ENCODE measurements at regions not wholly inside any gene's neighbourhood (a gene's known extent, or its start where the extent isn't known, plus 50 kb on each side); places are given as distances from the start of the nearest gene placed in this dataset.
A peak's percentile ranks its signal among the peaks of the same experiment; 100 is the strongest.

GRCh38 chr7:16989811-16990413, 108.1 kb upstream of the AGR3 start (continued):
- TF ChIP-seq ATOH8 (CRISPR knock-in tag; IDR thresholded peaks at IDR 0.05; ENCODE audit: low read depth) (no peak), RNF2 (IDR thresholded peaks at IDR 0.05; ENCODE audit: borderline replicate concordance, low read depth) (no peak), NFE2L2 (conservative IDR thresholded peaks at IDR 0.05; ENCODE audit: low read length) (no peak), HMGXB4 (CRISPR knock-in tag; IDR thresholded peaks at IDR 0.05; ENCODE audit: borderline replicate concordance) (no peak), ELK1 (IDR thresholded peaks at IDR 0.05; ENCODE audit: low read depth, low read length) (no peak), EHF (CRISPR knock-in tag; IDR thresholded peaks at IDR 0.05) (no peak), FOSL2 (IDR thresholded peaks at IDR 0.05) (peak; percentile 74; the same call in 1 of the 2 replicates), FOSL2 (CRISPR knock-in tag; IDR thresholded peaks at IDR 0.05) (peak; percentile 59), HEYL (CRISPR knock-in tag; IDR thresholded peaks at IDR 0.05) (no peak), JUNB (IDR thresholded peaks at IDR 0.05) (peak; percentile 91), ZNF302 (CRISPR knock-in tag; IDR thresholded peaks at IDR 0.05) (no peak), KDM1A (IDR thresholded peaks at IDR 0.05; ENCODE audit: low read depth) (no peak), MYC (IDR thresholded peaks at IDR 0.05; ENCODE audit: borderline replicate concordance, low read length) (no peak), CBX2 (IDR thresholded peaks at IDR 0.05; ENCODE audit: borderline replicate concordance, low read depth) (no peak), NR3C1 (IDR thresholded peaks at IDR 0.05) (no peak), CHD2 (IDR thresholded peaks at IDR 0.05; ENCODE audit: low read length, partially characterized antibody) (no peak), CEBPB (IDR thresholded peaks at IDR 0.05) (peak; percentile 95 to 96), HOXA7 (CRISPR knock-in tag; IDR thresholded peaks at IDR 0.05) (no peak), PHF8 (IDR thresholded peaks at IDR 0.05; ENCODE audit: borderline replicate concordance, low read depth) (no peak), GATA3 (IDR thresholded peaks at IDR 0.05; ENCODE audit: borderline replicate concordance) (peak; percentile 100), SREBF2 (IDR thresholded peaks at IDR 0.05) (no peak), HOXB13 (CRISPR knock-in tag; IDR thresholded peaks at IDR 0.05; ENCODE audit: low read depth) (no peak), HES2 (IDR thresholded peaks at IDR 0.05) (peak; percentile 79), ZC3H11A (IDR thresholded peaks at IDR 0.05) (no peak), KDM5A (IDR thresholded peaks at IDR 0.05) (no peak)

- H3K9me3 ChIP-seq: peaks cover 4% of the 10 kb centered on the region; the same call in 1 of the 3 replicates
- ChIA-PET CTCF (no interaction called here), POLR2A (no interaction called here)
- DNase-seq (ENCODE audit: low read depth in 1 of 2, low spot score in 1 of 2) (no peak), FAIRE-seq (no peak), ATAC-seq (no peak)
- 88% methylated on average over 5 of the region's 5 CpGs for WGBS (ENCODE audit: missing lambda C conversion rate)
- no peak overlapping the region for H3K4me2 ChIP-seq
- no peak overlapping the region for H3K4me3 ChIP-seq
- peak overlapping the region; percentile 55 to 65; a peak in 4 of 6 replicates for H3K27ac ChIP-seq
- peaks cover 25% of the 10 kb centered on the region for H3K4me1 ChIP-seq
- TF ChIP-seq CBX2 (IDR thresholded peaks at IDR 0.05; ENCODE audit: borderline replicate concordance, low read depth) (no peak), FOSL2 (IDR thresholded peaks at IDR 0.05) (no peak), FOSL2 (CRISPR knock-in tag; IDR thresholded peaks at IDR 0.05) (no peak), JUNB (IDR thresholded peaks at IDR 0.05) (no peak), CTCF (IDR thresholded peaks at IDR 0.05) (no peak), SREBF2 (IDR thresholded peaks at IDR 0.05) (no peak), EP300 (IDR thresholded peaks at IDR 0.05) (no peak), HMGXB4 (CRISPR knock-in tag; IDR thresholded peaks at IDR 0.05; ENCODE audit: borderline replicate concordance) (no peak), KDM1A (IDR thresholded peaks at IDR 0.05; ENCODE audit: low read depth) (no peak), CHD2 (IDR thresholded peaks at IDR 0.05; ENCODE audit: low read length, partially characterized antibody) (no peak), ZSCAN20 (CRISPR knock-in tag; IDR thresholded peaks at IDR 0.05) (no peak), RFX5 (IDR thresholded peaks at IDR 0.05) (no peak), ZFP36 (IDR thresholded peaks at IDR 0.05; ENCODE audit: borderline replicate concordance, partially characterized antibody) (no peak), MAX (IDR thresholded peaks at IDR 0.05) (no peak)
These were observed 109.8 kb upstream of the AGR3 start for GRCh38 chr7:16991551-16991950.
